Stimulated activated naive CD8-positive, alpha-beta T cell treated with anti-CD3 and anti-CD28 coated beads, Interleukin-15, Interleukin-2, amounts not matched to agents 100 ng/mL and 50 ng/mL, for 24 hours (primary cell): ENCODE measurements at regions not wholly inside any gene's neighbourhood (a gene's known extent, or its start where the extent isn't known, plus 50 kb on each side); places are given as distances from the start of the nearest gene placed in this dataset.

Experiments
- H3K27ac Mint-ChIP-seq: one replicate; pipeline ENCODE4 v1.8.0; 2021; ENCODE audit warnings: mild to moderate bottlenecking, mixed read lengths
- H3K27me3 Mint-ChIP-seq: one replicate; pipeline ENCODE4 v1.8.0; 2021; ENCODE audit warnings: mixed read lengths
- H3K36me3 Mint-ChIP-seq: one replicate; pipeline ENCODE4 v1.8.0; 2021; ENCODE audit warnings: low read depth, mixed read lengths
- H3K4me1 Mint-ChIP-seq: one replicate; pipeline ENCODE4 v1.8.0; 2021; ENCODE audit warnings: low read depth, mixed read lengths
- H3K4me3 Mint-ChIP-seq: one replicate; pipeline ENCODE4 v1.8.0; 2021; ENCODE audit warnings: mild to moderate bottlenecking, mixed read lengths
- H3K9me3 Mint-ChIP-seq: one replicate; pipeline ENCODE4 v1.8.0; 2021; ENCODE audit warnings: mixed read lengths

DNA sequence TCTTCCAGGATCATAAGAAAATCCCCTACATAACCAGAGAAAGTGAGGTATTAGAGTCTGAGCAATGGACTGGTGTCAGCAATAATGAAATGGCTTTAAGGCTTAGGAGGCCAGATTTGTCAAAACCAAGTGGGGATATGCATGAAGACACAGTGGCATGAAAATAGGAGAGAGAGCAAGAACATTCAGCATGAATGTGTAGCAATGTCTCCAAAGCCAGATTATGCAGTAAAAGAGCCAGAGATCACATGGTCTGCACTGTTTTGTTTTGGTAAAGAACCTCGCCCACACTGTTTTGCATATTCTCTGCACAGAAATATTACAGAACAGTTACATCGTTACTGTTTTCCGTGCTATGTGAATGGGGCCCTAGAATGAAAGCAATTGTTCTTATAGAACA is 589.4 kb downstream of the PLPP3 start:
- H3K36me3 Mint-ChIP-seq: no peaks in the 10 kb centered on the region
- peaks cover under 1% of the 10 kb centered on the region for H3K9me3 Mint-ChIP-seq
- no peaks in the 10 kb centered on the region for H3K27me3 Mint-ChIP-seq
- H3K27ac Mint-ChIP-seq: no peak overlapping the region
- H3K4me1 Mint-ChIP-seq: no peaks in the 10 kb centered on the region
- H3K4me3 Mint-ChIP-seq: no peak overlapping the region

DNA sequence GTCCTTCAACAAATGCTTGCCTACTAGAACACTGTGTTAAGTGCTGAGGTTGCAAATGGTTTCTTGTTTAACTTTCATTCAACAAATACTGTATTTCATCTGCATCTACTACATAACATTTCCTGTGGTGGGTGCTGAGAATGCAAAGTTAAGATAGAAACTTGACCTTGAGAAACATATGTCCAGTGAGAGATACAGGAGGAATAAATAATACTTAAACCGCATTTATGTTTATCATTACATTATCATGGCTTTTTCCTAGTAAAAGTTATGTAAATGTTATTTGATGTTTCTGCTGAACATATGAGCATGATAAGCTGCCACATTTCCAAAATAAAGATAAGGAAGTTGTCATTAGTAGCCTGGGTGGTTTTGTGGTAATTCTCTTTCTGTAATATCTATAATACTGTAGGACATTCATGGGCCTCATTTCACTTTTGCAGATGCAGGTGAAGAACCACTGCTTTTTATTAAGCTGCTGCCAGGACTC is 590.4 kb downstream of the PLPP3 start:
- H3K27ac Mint-ChIP-seq: no peak overlapping the region

DNA sequence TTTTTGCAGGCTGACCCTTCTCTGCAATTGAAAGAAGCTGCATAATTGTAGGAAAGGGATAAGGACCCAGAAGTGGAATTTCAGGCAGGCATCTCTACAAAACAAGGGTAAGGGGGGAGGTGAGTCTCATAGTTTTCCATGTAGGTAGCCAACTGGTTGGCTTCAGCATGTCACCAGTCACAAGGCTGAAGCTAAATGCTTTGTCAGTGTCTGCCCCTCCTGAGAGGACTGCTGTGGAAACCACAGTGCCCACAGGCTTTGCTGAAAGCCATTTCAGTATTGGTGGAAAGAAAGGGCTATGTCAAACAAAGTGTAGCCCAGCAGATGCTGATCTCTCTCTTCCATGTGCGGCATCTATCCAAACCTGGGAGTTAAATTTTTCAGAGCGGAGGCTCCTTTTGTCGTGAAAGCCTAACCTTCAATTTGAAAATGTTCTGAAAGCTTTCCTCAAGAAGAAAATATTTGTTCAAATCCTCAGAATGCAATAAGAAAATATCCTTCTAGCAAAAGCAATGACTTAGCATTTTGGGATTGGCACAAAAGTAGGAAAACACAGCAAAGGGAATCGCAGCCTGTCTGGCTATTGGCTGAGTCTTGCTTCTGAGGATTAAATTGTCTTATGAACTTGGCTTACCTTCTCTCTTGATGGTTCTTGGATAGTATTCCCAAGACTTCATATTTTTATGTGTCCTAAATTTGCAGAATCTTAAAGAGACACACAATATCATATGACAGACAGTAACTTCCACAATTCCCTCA is 591.7 kb downstream of the PLPP3 start:
- H3K9me3 Mint-ChIP-seq: no peaks in the 10 kb centered on the region
- H3K36me3 Mint-ChIP-seq: no peaks in the 10 kb centered on the region
- H3K27me3 Mint-ChIP-seq: peaks cover 2% of the 10 kb centered on the region
- H3K27ac Mint-ChIP-seq: no peak overlapping the region
- H3K4me1 Mint-ChIP-seq: no peaks in the 10 kb centered on the region
- H3K4me3 Mint-ChIP-seq: no peak overlapping the region

More for the DNA sequence above, 590.4 kb downstream of the PLPP3 start:
- Mint-ChIP-seq H3K4me1 (no peaks in the 10 kb centered on the region), H3K36me3 (no peaks in the 10 kb centered on the region), H3K27me3 (no peaks in the 10 kb centered on the region), H3K4me3 (no peak overlapping the region), H3K9me3 (no peaks in the 10 kb centered on the region)

DNA sequence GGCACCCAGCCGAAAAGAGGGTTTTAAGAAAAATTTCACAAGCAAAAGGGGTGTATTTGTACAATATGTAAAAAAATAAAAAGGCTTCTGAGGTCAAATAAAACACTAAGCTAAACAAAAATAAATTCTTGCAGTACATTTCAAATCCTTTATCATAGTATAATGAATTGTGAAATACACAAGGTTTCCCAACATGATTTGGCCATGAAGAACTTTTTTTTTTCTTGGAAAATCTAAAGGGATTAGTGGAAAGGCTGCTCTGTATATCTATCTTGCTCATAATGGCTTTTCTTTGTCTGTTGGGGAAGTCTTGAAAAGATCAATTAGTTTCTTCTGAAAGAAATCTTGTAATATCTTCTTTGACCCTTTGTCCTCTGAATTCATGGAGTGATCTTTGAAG is 593.4 kb downstream of the PLPP3 start:
- H3K4me3 Mint-ChIP-seq: no peak overlapping the region
- H3K27ac Mint-ChIP-seq: no peak overlapping the region
- peaks cover 3% of the 10 kb centered on the region for H3K27me3 Mint-ChIP-seq
- no peaks in the 10 kb centered on the region for H3K36me3 Mint-ChIP-seq
- H3K9me3 Mint-ChIP-seq: peaks cover 4% of the 10 kb centered on the region
- no peaks in the 10 kb centered on the region for H3K4me1 Mint-ChIP-seq

DNA sequence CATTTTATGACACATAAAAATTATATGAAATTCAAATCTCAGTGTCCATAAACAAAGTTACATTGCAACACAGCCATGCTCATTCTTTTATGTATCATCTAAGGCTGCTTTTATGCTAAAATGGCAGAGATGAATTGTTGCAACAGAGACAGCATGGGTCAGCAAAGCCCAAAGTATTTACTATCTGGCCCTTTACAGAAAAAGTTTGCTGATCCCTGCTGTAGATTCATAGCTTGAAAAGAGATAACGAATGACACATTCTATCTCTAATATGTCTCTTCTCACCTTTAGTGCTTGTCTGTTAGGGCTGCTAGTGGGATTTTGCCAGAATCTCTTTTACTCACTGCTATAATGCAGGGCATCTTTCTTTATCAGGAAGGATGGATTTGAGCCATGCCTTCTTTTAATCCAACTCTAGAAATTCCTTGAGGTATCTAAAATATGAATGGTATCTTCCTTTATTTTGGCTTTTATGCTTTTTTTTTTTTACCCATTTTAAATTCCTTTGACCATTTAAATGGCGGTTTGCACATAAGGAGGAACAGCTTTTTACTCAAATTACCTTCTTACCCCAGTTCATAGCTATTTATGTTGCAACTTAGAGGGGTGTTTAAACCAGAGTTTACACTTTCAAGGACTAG is 598.2 kb downstream of the PLPP3 start:
- H3K4me3 Mint-ChIP-seq: no peak overlapping the region
- H3K9me3 Mint-ChIP-seq: peaks cover 4% of the 10 kb centered on the region
- no peaks in the 10 kb centered on the region for H3K36me3 Mint-ChIP-seq
- H3K27me3 Mint-ChIP-seq: peaks cover 3% of the 10 kb centered on the region
- no peaks in the 10 kb centered on the region for H3K4me1 Mint-ChIP-seq
- no peak overlapping the region for H3K27ac Mint-ChIP-seq

DNA sequence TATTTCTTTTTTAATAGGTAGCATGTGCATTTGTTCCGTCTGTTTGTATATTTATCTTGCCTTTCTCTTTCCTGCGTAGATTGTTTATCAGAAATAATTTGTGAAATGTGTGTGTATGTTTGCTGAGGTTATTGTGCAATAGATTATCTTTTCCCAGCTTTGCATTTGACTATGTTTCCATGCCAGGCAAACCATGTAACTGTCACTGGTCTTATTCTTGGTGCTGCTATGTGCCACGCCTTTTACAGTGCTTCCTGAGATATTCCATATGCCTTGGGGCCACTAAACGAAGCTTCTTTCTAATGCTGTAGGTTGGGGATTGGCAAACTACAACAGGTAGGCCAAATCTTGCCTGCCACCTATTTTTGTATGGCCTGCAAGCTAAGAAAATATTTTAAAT is 598.8 kb downstream of the PLPP3 start:
- Mint-ChIP-seq H3K36me3 (no peaks in the 10 kb centered on the region), H3K27me3 (peaks cover 3% of the 10 kb centered on the region), H3K4me3 (no peak overlapping the region), H3K4me1 (no peaks in the 10 kb centered on the region), H3K27ac (no peak overlapping the region), H3K9me3 (peaks cover 4% of the 10 kb centered on the region)

DNA sequence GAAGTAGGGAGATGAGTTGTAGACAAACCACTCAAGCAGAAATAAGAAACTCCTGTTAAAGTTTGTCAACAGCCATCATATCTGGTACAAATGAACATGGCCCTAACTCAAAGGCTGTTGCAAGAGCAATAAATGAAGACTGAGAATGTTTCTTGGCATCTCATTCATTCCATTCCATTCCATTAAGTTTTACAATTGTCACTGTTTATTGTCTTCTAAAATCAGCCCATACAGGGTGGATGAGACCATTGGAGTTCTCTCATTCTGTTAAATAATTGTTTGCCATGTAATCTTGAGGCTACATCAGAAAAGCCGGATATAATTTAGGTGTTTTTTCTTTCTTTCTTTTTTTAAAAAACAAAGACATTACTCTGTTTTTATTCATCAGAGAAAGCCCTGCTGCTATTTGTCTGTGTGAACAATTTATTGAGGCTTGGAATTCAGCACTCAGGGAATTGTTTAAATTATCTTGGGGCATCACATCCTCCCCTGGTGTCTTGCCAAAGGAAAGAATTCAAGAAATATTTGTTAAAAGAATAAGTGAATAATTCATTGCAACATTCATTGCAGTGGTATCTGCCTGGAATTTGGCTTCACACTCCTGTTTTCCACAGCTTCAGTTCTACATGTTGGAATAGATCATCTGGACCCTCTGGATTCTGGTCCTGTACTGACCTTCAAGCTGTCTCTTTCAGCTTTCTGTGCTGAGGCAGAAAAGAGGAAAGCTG is 604.5 kb downstream of the PLPP3 start:
- H3K4me1 Mint-ChIP-seq: no peaks in the 10 kb centered on the region
- no peak overlapping the region for H3K4me3 Mint-ChIP-seq
- H3K27me3 Mint-ChIP-seq: peaks cover 7% of the 10 kb centered on the region
- no peak overlapping the region for H3K27ac Mint-ChIP-seq
- H3K36me3 Mint-ChIP-seq: no peaks in the 10 kb centered on the region
- peaks cover 4% of the 10 kb centered on the region for H3K9me3 Mint-ChIP-seq

DNA sequence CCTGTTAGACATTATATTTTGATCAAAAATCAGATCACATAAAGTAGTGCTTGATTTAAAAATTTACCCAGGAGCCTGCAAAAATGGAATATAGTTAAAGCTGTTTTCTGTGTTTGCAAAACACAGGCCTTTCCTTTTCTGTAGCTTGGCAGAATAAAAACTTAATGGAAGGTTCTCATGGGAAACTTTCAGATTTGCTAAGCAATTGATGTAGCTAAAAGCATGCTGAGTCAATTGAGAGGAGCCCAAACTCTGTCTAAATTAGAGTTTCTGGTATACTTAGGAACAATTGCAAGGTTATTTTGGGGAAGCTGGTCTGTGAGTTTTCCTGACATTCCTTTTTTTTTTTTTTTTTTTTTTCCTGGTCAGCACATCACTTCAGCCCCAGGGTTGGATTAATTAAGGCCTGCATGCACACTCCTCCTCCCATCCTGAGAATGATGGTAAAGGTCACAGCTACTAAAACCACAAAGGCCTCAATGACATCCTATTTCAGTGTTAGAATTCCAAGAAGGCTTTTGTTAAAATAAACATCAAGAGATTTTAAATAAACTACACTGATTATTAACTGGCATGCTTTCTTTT is 608.7 kb downstream of the PLPP3 start:
- peaks cover 8% of the 10 kb centered on the region for H3K9me3 Mint-ChIP-seq
- H3K36me3 Mint-ChIP-seq: no peaks in the 10 kb centered on the region
- H3K27me3 Mint-ChIP-seq: peaks cover 13% of the 10 kb centered on the region
- H3K4me3 Mint-ChIP-seq: no peak overlapping the region
- no peaks in the 10 kb centered on the region for H3K4me1 Mint-ChIP-seq
- no peak overlapping the region for H3K27ac Mint-ChIP-seq

DNA sequence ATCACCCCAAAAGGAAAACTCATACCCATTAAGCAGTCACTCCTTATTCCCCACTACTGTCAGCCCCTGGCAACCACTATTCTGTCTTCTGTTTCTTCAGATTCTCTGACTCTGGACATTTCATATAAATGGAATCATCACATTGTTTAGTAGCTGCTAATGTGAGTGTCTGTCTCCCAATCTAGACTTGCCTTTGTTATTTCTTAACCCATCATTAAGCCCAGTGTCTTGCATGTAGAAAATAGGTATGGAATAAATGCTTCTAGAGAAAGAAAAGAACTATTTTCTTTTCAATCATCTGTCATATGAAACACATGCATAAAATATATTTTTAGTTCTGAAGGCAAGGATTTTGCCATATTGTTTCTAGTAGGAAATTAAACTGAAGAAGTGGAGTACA is 610.0 kb downstream of the PLPP3 start:
- H3K4me3 Mint-ChIP-seq: no peak overlapping the region
- peaks cover 8% of the 10 kb centered on the region for H3K9me3 Mint-ChIP-seq
- H3K36me3 Mint-ChIP-seq: no peaks in the 10 kb centered on the region
- no peaks in the 10 kb centered on the region for H3K4me1 Mint-ChIP-seq
- no peak overlapping the region for H3K27ac Mint-ChIP-seq
- peaks cover 19% of the 10 kb centered on the region for H3K27me3 Mint-ChIP-seq

DNA sequence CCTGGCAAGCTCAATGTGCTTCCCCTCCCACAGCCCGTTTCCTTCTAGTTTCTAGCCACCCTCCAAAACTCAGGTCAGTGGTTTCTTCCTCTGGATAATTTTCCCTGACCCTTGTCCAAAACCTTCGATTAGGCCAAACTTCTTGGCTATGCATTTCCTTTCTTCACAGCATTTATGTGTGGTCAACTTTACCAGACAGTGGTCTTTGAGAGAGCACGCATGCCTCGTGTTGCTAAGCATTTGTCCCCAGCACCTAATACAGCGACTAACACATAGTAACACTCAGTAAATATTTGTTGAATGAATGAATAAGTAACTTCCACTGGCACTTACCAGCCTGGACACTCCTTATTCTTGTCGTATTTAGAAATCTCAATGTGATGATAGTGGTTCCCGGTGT is 610.7 kb downstream of the PLPP3 start:
- H3K4me1 Mint-ChIP-seq: no peaks in the 10 kb centered on the region
- no peak overlapping the region for H3K27ac Mint-ChIP-seq
- H3K36me3 Mint-ChIP-seq: no peaks in the 10 kb centered on the region
- H3K9me3 Mint-ChIP-seq: peaks cover 8% of the 10 kb centered on the region
- peaks cover 18% of the 10 kb centered on the region for H3K27me3 Mint-ChIP-seq
- H3K4me3 Mint-ChIP-seq: no peak overlapping the region

DNA sequence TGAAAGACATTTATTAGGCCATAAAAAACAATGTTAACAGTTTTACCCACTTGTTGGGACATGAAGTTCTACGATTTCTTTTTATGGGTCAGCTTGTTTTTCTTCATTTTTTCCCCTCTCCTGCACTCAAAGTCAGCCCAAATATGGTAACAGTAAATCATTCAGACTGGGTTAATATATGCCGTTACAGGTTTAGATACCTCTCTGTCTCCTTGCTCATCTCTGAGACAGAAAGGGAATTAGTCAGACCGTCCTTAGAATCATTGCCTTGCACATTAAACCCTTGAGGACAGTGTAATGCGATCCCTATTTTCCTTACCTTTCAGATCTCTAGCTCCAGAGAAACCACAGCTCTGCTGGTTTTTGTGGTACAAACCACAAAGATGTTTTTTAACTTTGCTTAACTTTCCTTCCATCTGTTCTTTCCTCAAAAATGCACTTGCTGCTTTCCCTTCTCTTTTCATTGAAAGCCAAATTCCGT is 613.3 kb downstream of the PLPP3 start:
- H3K9me3 Mint-ChIP-seq: peaks cover 5% of the 10 kb centered on the region

DNA sequence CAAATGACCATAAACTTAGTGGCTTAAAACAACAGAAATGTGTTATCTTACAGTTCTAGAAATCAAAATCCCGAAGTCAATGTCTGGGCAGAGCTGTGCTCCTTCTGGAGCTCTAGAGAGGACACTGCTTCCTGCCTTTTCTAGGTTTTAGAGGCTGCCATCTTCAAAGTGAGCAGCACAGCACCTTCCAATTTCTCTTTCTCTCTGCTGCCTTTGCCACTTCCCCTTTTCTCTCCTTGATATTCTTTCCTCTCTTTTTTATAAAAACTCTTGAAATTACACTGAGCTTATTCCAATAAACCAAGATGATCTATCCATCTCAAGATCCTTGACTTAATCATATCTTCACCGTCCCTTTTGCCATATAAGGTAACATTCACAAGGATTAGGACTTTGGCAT is 616.9 kb downstream of the PLPP3 start:
- no peak overlapping the region for H3K4me3 Mint-ChIP-seq
- no peaks in the 10 kb centered on the region for H3K4me1 Mint-ChIP-seq
- peaks cover 15% of the 10 kb centered on the region for H3K27me3 Mint-ChIP-seq
- no peak overlapping the region for H3K27ac Mint-ChIP-seq
- peaks cover 5% of the 10 kb centered on the region for H3K9me3 Mint-ChIP-seq
- H3K36me3 Mint-ChIP-seq: no peaks in the 10 kb centered on the region

More for the DNA sequence above, 613.3 kb downstream of the PLPP3 start:
- Mint-ChIP-seq H3K36me3 (no peaks in the 10 kb centered on the region), H3K4me1 (no peaks in the 10 kb centered on the region), H3K4me3 (no peak overlapping the region), H3K27ac (no peak overlapping the region), H3K27me3 (peaks cover 15% of the 10 kb centered on the region)

DNA sequence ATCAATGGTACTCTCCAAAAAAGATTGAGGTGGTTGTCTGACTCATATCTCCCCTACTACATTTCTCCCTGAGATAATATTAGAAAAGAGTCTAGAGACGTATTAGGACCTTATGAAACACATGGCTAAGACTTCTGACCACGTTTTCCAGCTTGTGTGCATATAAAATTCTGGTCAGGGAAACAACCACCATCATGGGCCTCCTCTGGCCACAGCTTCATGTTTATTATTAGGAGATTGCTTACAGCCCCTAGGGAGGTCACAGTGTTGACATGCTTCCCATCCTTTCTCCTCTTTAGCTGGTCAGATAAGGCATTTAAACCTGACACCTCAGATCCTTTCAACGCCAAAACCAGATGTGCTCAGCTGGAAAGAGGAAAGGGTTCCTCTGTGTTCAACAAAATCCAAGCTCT is 620.2 kb downstream of the PLPP3 start:
- H3K27me3 Mint-ChIP-seq: no peaks in the 10 kb centered on the region

DNA sequence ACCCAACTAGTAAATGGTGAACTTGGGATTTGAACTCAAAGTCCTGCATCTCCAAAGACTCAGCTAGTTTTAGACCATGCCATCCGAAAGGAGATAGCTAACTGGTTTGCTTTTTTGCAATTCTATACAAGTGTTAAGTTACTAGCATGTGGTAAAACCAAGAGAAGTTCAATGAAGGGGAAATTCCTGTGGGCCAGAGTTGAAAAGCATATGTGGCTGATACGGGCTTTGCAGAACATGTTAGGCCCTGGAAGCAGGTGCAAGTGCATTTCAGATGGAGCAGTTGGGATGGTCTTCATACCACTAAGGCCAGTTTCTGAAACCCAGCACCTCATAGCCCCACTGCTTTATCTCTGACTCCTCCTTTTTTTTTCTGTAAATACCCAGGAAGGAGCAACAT is 620.9 kb downstream of the PLPP3 start:
- H3K36me3 Mint-ChIP-seq: no peaks in the 10 kb centered on the region

More for the DNA sequence above, 620.2 kb downstream of the PLPP3 start:
- Mint-ChIP-seq H3K9me3 (no peaks in the 10 kb centered on the region), H3K4me3 (no peak overlapping the region), H3K4me1 (no peaks in the 10 kb centered on the region), H3K27ac (no peak overlapping the region), H3K36me3 (no peaks in the 10 kb centered on the region)

DNA sequence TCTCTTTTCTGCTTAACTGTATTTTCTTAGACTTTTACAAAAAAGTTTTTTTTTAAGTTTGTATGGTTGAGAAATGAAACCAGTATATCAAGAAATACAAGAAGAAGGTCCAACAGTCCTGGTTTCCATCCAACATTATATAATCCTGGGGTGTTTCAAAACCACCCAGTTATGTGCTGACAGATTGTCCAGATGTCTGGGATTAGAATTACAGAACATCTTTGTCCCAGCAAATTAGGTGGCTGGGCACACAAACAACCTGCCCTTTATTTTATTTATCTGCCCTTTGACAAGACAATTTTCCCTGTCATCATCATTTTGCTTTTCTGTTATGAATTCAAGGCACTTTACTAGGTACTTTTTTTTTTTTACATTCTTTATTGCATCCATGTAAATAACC is 622.1 kb downstream of the PLPP3 start:
- H3K27me3 Mint-ChIP-seq: no peaks in the 10 kb centered on the region
- no peaks in the 10 kb centered on the region for H3K9me3 Mint-ChIP-seq
- no peaks in the 10 kb centered on the region for H3K4me1 Mint-ChIP-seq
- no peak overlapping the region for H3K4me3 Mint-ChIP-seq
- no peak overlapping the region for H3K27ac Mint-ChIP-seq
- H3K36me3 Mint-ChIP-seq: no peaks in the 10 kb centered on the region

More for the DNA sequence above, 620.9 kb downstream of the PLPP3 start:
- no peaks in the 10 kb centered on the region for H3K9me3 Mint-ChIP-seq
- no peaks in the 10 kb centered on the region for H3K4me1 Mint-ChIP-seq
- no peaks in the 10 kb centered on the region for H3K27me3 Mint-ChIP-seq
- no peak overlapping the region for H3K4me3 Mint-ChIP-seq
- H3K27ac Mint-ChIP-seq: no peak overlapping the region
